Fibroblast of lung (primary cell): ENCODE measurements at regions not wholly inside any gene's neighbourhood (a gene's known extent, or its start where the extent isn't known, plus 50 kb on each side); places are given as distances from the start of the nearest gene placed in this dataset.

Source experiments
- DNase-seq, 2 donors: peaks; one replicate each; pipeline versions ENCODE4 v3.0.0 to v3.0.0-alpha.2; 2010; ENCODE audit warnings: low read depth in 2 of 2
- H2AFZ ChIP-seq: 2 replicates; pipeline ENCODE4 v1.5.1; 2012; ENCODE audit warnings: low read length, control low read depth, inconsistent platforms
- H3K27ac ChIP-seq: 2 replicates; pipeline ENCODE4 v1.5.1; 2011; ENCODE audit warnings: low read length, control low read depth; ENCODE audit not compliant: insufficient read depth
- H3K27me3 ChIP-seq: 2 replicates; pipeline ENCODE4 v1.5.1; 2011; ENCODE audit warnings: mild to moderate bottlenecking, low read length; ENCODE audit not compliant: control insufficient read depth, insufficient read depth
- H3K36me3 ChIP-seq: 2 replicates; pipeline ENCODE4 v1.5.1; 2011; ENCODE audit warnings: low read length; ENCODE audit not compliant: control insufficient read depth, insufficient read depth
- H3K4me1 ChIP-seq: 2 replicates; pipeline ENCODE4 v1.5.1; 2011; ENCODE audit warnings: low read length; ENCODE audit not compliant: control insufficient read depth, insufficient read depth; ENCODE audit errors: extremely low read depth
- H3K4me2 ChIP-seq: 2 replicates; pipeline ENCODE4 v1.5.1; 2011; ENCODE audit warnings: low read length, control low read depth; ENCODE audit not compliant: insufficient read depth; ENCODE audit errors: extremely low read depth
- H3K4me3 ChIP-seq, 4 experiments: fragments of 200-600 bp in 1 of 4; sonication (generic) in 1 of 4; replicated peaks in 1 of 4; 2 replicates each; pipeline ENCODE4 v1.5.1; 2011 to 2016; ENCODE audit warnings: low read length in 4 of 4, low read depth in 3 of 4, mild to moderate bottlenecking in 3 of 4, control low read depth in 2 of 4, inconsistent platforms in 1 of 4, mixed read lengths in 1 of 4; ENCODE audit not compliant: insufficient read depth in 1 of 4; ENCODE audit errors: control extremely low read depth in 1 of 4
- H3K79me2 ChIP-seq: 2 replicates; pipeline ENCODE4 v1.5.1; 2012; ENCODE audit warnings: mild to moderate bottlenecking, low read length, inconsistent platforms; ENCODE audit not compliant: control insufficient read depth, insufficient read depth
- H3K9ac ChIP-seq: 2 replicates; pipeline ENCODE4 v1.5.1; 2011; ENCODE audit warnings: mild to moderate bottlenecking, low read length, control low read depth; ENCODE audit not compliant: insufficient read depth
- H3K9me3 ChIP-seq: 2 replicates; pipeline ENCODE4 v1.5.1; 2012; ENCODE audit warnings: low read depth, low read length; ENCODE audit not compliant: control insufficient read depth, insufficient read depth
- H4K20me1 ChIP-seq: 2 replicates; pipeline ENCODE4 v1.5.1; 2011; ENCODE audit warnings: low read length; ENCODE audit not compliant: control insufficient read depth, insufficient read depth; ENCODE audit errors: extremely low read depth
- EZH2 ChIP-seq: IDR thresholded peaks from 2 replicates; pipeline ENCODE4 v1.5.1; 2012; ENCODE audit warnings: low read length, control low read depth, mild to moderate bottlenecking; ENCODE audit errors: missing control alignments
- TF ChIP-seq, protein P1 (sequence below), 2 donors: IDR thresholded peaks in 1 of 2; conservative IDR thresholded peaks in 1 of 2; 1 replicate in 1 of 2; 2 replicates in 1 of 2; pipeline ENCODE4 v1.5.1; 2011 to 2012; ENCODE audit warnings: low read length in 2 of 2, control low read depth in 1 of 2, inconsistent platforms in 1 of 2, low read depth in 1 of 2, mild to moderate bottlenecking in 1 of 2

GRCh38 chr21:16978309-16978895, 534.4 kb upstream of the CXADR start:
- H2AFZ ChIP-seq: no peak overlapping the region

GRCh38 chr21:16979574-16979973, 533.3 kb upstream of the CXADR start:
- Histone ChIP-seq H3K79me2 (no peaks in the 10 kb centered on the region), H3K9me3 (no peaks in the 10 kb centered on the region), H3K27ac (no peak overlapping the region), H2AFZ (no peak overlapping the region), H3K4me1 (no peaks in the 10 kb centered on the region), H3K27me3 (no peaks in the 10 kb centered on the region), H3K9ac (no peak overlapping the region), H3K4me2 (no peak overlapping the region), H3K4me3 (no peak overlapping the region), H4K20me1 (no peaks in the 10 kb centered on the region), H3K36me3 (no peaks in the 10 kb centered on the region)
- TF ChIP-seq, protein P1, sequence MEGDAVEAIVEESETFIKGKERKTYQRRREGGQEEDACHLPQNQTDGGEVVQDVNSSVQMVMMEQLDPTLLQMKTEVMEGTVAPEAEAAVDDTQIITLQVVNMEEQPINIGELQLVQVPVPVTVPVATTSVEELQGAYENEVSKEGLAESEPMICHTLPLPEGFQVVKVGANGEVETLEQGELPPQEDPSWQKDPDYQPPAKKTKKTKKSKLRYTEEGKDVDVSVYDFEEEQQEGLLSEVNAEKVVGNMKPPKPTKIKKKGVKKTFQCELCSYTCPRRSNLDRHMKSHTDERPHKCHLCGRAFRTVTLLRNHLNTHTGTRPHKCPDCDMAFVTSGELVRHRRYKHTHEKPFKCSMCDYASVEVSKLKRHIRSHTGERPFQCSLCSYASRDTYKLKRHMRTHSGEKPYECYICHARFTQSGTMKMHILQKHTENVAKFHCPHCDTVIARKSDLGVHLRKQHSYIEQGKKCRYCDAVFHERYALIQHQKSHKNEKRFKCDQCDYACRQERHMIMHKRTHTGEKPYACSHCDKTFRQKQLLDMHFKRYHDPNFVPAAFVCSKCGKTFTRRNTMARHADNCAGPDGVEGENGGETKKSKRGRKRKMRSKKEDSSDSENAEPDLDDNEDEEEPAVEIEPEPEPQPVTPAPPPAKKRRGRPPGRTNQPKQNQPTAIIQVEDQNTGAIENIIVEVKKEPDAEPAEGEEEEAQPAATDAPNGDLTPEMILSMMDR (conservative IDR thresholded peaks at IDR 0.05 in 1 of 2, IDR thresholded peaks at IDR 0.05 in 1 of 2; ENCODE audit: low read depth in 1 of 2, low read length in 2 of 2): no peak
- no peak for TF ChIP-seq EZH2
- no peak for DNase-seq

More at GRCh38 chr21:16978309-16978895, 534.4 kb upstream of the CXADR start:
- no peaks in the 10 kb centered on the region for H3K4me1 ChIP-seq
- no peak for TF ChIP-seq EZH2
- TF ChIP-seq, protein P1 (conservative IDR thresholded peaks at IDR 0.05 in 1 of 2, IDR thresholded peaks at IDR 0.05 in 1 of 2; ENCODE audit: low read depth in 1 of 2, low read length in 2 of 2): no peak
- no peak overlapping the region for H3K4me2 ChIP-seq
- no peaks in the 10 kb centered on the region for H3K36me3 ChIP-seq
- no peak overlapping the region for H3K4me3 ChIP-seq
- no peaks in the 10 kb centered on the region for H3K79me2 ChIP-seq
- DNase-seq: no peak
- H3K27ac ChIP-seq: no peak overlapping the region
- H3K27me3 ChIP-seq: no peaks in the 10 kb centered on the region
- no peaks in the 10 kb centered on the region for H4K20me1 ChIP-seq
- no peak overlapping the region for H3K9ac ChIP-seq
- no peaks in the 10 kb centered on the region for H3K9me3 ChIP-seq

DNA sequence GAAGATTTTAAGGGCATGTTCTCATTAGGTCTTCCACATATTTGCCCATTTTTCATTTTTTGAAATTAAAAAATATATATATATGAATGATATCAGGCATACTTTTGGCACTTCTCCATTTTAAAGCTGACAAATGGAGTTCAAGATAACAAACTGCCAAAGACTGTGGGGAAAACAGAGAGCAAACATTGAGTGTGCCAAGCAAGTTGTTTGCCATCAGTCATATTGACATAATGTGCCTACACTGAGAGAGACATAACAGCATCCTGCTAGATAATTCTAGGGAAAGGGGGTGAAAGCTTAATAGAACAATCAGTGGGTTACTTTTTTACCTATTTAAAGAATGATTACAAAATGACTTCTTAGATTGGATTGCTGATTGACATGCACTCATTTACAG, 529.4 kb upstream of the CXADR start:
- no peak overlapping the region for H3K4me3 ChIP-seq
- H3K27ac ChIP-seq: no peak overlapping the region
- TF ChIP-seq, protein P1 (conservative IDR thresholded peaks at IDR 0.05 in 1 of 2, IDR thresholded peaks at IDR 0.05 in 1 of 2; ENCODE audit: low read depth in 1 of 2, low read length in 2 of 2): no peak
- no peak for TF ChIP-seq EZH2
- no peak overlapping the region for H3K4me2 ChIP-seq
- no peaks in the 10 kb centered on the region for H4K20me1 ChIP-seq
- no peaks in the 10 kb centered on the region for H3K27me3 ChIP-seq
- no peaks in the 10 kb centered on the region for H3K4me1 ChIP-seq
- no peaks in the 10 kb centered on the region for H3K79me2 ChIP-seq
- no peaks in the 10 kb centered on the region for H3K36me3 ChIP-seq
- no peak overlapping the region for H2AFZ ChIP-seq
- DNase-seq: no peak
- H3K9ac ChIP-seq: no peak overlapping the region
- no peaks in the 10 kb centered on the region for H3K9me3 ChIP-seq
